GM18951 (cell line): ENCODE measurements at regions not wholly inside any gene's neighbourhood (a gene's known extent, or its start where the extent isn't known, plus 50 kb on each side); places are given as distances from the start of the nearest gene placed in this dataset.

Experiments used
- POLR2A ChIP-seq: IDR thresholded peaks from 4 replicates; pipeline ENCODE4 v1.6.1; 2011; ENCODE audit warnings: mild to moderate bottlenecking; ENCODE audit not compliant: insufficient read length, insufficient read depth; ENCODE audit errors: extremely low read depth
- in situ Hi-C: fragments of 300-500 bp; cut with MboI; formaldehyde crosslinking; loops from one replicate; pipeline ENCODE4 v1.12.0; 2022; ENCODE audit warnings: low sequenced_read_pairs, mixed read lengths, inconsistent platforms; ENCODE audit not compliant: unreplicated experiment

- in situ Hi-C loops, result no loop called here
- no peak for TF ChIP-seq POLR2A
Observed at GRCh38 chr2:188130317-188130716, 161.4 kb upstream of the GULP1 start.

- in situ Hi-C loops, result no loop called here
- TF ChIP-seq POLR2A, result no peak
Observed at GRCh38 chr2:188131281-188131680, 160.4 kb upstream of the GULP1 start.

GRCh38 chr2:188132385-188132784 lies 159.3 kb upstream of the GULP1 start:
- TF ChIP-seq POLR2A, result no peak
- in situ Hi-C loops, result no loop called here

GRCh38 chr2:188134241-188134640 lies 157.4 kb upstream of the GULP1 start:
- TF ChIP-seq POLR2A, result no peak
- in situ Hi-C loops, result no loop called here

- in situ Hi-C loops, result no loop called here
- no peak for TF ChIP-seq POLR2A
Observed at GRCh38 chr2:188138313-188138712, 153.4 kb upstream of the GULP1 start.

- in situ Hi-C loops, result no loop called here
- no peak for TF ChIP-seq POLR2A
Observed at GRCh38 chr2:188142088-188142487, 149.6 kb upstream of the GULP1 start.

GRCh38 chr2:188142636-188143295 lies 148.9 kb upstream of the GULP1 start:
- TF ChIP-seq POLR2A, result no peak
- in situ Hi-C loops, result no loop called here

- TF ChIP-seq POLR2A, result no peak
- in situ Hi-C loops, result no loop called here
Observed at GRCh38 chr2:188145885-188146284, 145.8 kb upstream of the GULP1 start.

GRCh38 chr2:188146888-188147287 lies 144.8 kb upstream of the GULP1 start:
- no peak for TF ChIP-seq POLR2A
- in situ Hi-C loops, result no loop called here

- in situ Hi-C loops, result no loop called here
- TF ChIP-seq POLR2A, result no peak
Observed at GRCh38 chr2:188151670-188152069, 140.0 kb upstream of the GULP1 start.

GRCh38 chr2:188158337-188159100 lies 133.2 kb upstream of the GULP1 start:
- TF ChIP-seq POLR2A, result no peak
- in situ Hi-C loops, result no loop called here

GRCh38 chr2:188159484-188159883 lies 132.2 kb upstream of the GULP1 start:
- in situ Hi-C loops, result no loop called here

GRCh38 chr2:188170356-188170755 lies 121.3 kb upstream of the GULP1 start:
- in situ Hi-C loops, result no loop called here
- no peak for TF ChIP-seq POLR2A

More at GRCh38 chr2:188159484-188159883, 132.2 kb upstream of the GULP1 start:
- TF ChIP-seq POLR2A, result no peak

- TF ChIP-seq POLR2A, result no peak
- in situ Hi-C loops, result no loop called here
Observed at GRCh38 chr2:188176620-188177019, 115.1 kb upstream of the GULP1 start.

GRCh38 chr2:188181067-188181838 lies 110.4 kb upstream of the GULP1 start:
- in situ Hi-C loops, result no loop called here
- TF ChIP-seq POLR2A, result no peak
